GM12878 (cell line): ENCODE measurements at regions not wholly inside any gene's neighbourhood (a gene's known extent, or its start where the extent isn't known, plus 50 kb on each side); places are given as distances from the start of the nearest gene placed in this dataset.

Experiments used
- BMI1 ChIP-seq: fragments of 450-650 bp; IDR thresholded peaks from 2 replicates; pipeline ENCODE4 v1.6.1; 2016; ENCODE audit warnings: mild to moderate bottlenecking, moderate library complexity, borderline replicate concordance
- CEBPB ChIP-seq, 2 experiments: fragments of 150-350 bp in 1 of 2; IDR thresholded peaks; 2 replicates each; pipeline ENCODE4 v1.6.1; 2012 to 2014; ENCODE audit warnings: low read depth in 2 of 2, low read length in 2 of 2, borderline replicate concordance in 1 of 2, inconsistent platforms in 1 of 2
- CTCF ChIP-seq, 3 experiments: IDR thresholded peaks in 2 of 3; conservative IDR thresholded peaks in 1 of 3; 2 replicates each; pipeline ENCODE4 v1.5.1; 2011; ENCODE audit warnings: low read depth in 3 of 3, low read length in 3 of 3, mild to moderate bottlenecking in 3 of 3, control low read depth in 2 of 3, moderate library complexity in 2 of 3, inconsistent platforms in 1 of 3, mixed read lengths in 1 of 3; ENCODE audit not compliant: control insufficient read depth in 2 of 3, insufficient read depth in 1 of 3; ENCODE audit errors: extremely low read depth in 1 of 3
- NFYB ChIP-seq: IDR thresholded peaks from 2 replicates; pipeline ENCODE4 v1.6.1; 2011; ENCODE audit warnings: low read depth, mild to moderate bottlenecking, low read length, improper control_type of control experiment, moderate library complexity; ENCODE audit not compliant: insufficient read depth

GRCh38 chr1:213549982-213550381 is 437.8 kb upstream of the PROX1 start:
- TF ChIP-seq BMI1: no peak
- TF ChIP-seq CTCF (IDR thresholded peaks at IDR 0.05 in 2 of 3, conservative IDR thresholded peaks at IDR 0.05 in 1 of 3; ENCODE audit: control insufficient read depth in 2 of 3, extremely low read depth in 1 of 3, insufficient read depth in 1 of 3, low read depth in 3 of 3, low read length in 3 of 3): no peak
- no peak for TF ChIP-seq CEBPB (IDR thresholded peaks at IDR 0.05; ENCODE audit: borderline replicate concordance in 1 of 2, low read depth in 2 of 2, low read length in 2 of 2)
- no peak for TF ChIP-seq NFYB
